ENCODE measurements at regions not wholly inside any gene's neighbourhood (a gene's known extent, or its start where the extent isn't known, plus 50 kb on each side); places are given as distances from the start of the nearest gene placed in this dataset.

GRCh38 chr6:155717374-155717773, 261.7 kb upstream of the NOX3 start:
- TF ChIP-seq POLR2A (IDR thresholded peaks at IDR 0.05), result no peak
- TF ChIP-seq CTCF (IDR thresholded peaks at IDR 0.05), result no peak
